DMS 273 treated with DMSO at 0.1 percent for 48 hours (cell line): ENCODE measurements at regions not wholly inside any gene's neighbourhood (a gene's known extent, or its start where the extent isn't known, plus 50 kb on each side); places are given as distances from the start of the nearest gene placed in this dataset.

Experiments used
- DNase-seq: peaks from one replicate; lab custom pipeline; 2025; lab: John Stamatoyannopoulos, UW

GRCh38 chr5:2439608-2440007, 311.9 kb downstream of the IRX2 start:
- no peak for DNase-seq

GRCh38 chr5:2433086-2433485, 318.4 kb downstream of the IRX2 start:
- DNase-seq: no peak

- DNase-seq: no peak
Measured at GRCh38 chr5:2432076-2432920, 319.2 kb downstream of the IRX2 start.

- DNase-seq: peak; percentile 98
Measured at GRCh38 chr5:2430606-2431005, 320.9 kb downstream of the IRX2 start.

- DNase-seq: no peak
Measured at GRCh38 chr5:2427983-2428382, 323.5 kb downstream of the IRX2 start.

DNA sequence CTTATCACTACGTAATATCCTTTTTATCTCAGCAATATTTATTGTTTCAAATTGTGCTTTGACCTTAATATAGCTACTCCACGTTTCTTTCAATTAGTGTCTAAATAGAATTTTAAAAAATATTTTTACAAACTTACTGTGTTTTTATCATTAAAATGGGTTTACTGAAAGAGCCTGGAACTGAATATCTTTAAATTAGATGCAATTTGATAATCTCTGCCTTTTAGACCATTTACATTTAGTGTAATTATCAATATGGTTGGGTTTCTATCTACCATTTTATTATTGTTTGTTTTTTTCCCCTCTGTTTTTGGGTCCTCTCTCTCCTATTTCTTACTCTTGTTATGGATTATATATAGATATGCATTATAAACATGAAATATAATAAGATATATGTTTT, 327.8 kb downstream of the IRX2 start:
- DNase-seq: no peak

GRCh38 chr5:2417301-2417700, 334.2 kb downstream of the IRX2 start:
- DNase-seq: no peak

DNA sequence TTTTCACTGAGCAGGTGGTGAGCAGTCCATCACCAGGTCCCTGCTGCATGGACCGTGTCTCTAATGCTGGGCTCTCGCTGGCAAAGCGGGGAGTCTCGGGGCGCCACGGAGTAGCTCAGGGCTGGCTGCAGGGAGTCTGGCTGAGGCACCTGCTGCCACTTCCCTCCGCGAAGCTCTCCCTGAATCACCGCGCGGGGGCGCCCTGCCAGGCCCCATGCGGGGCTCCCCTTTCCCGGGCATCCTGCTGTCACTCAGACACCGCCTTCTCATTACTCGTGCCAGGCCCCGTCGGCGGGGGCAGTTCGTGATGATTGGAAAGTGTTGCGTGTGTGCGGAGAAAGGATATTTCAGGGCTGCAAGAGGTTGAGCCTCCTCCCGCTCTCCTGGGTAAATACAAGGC, 335.8 kb downstream of the IRX2 start:
- no peak for DNase-seq

- DNase-seq: no peak
Measured at GRCh38 chr5:2410451-2410850, 341.0 kb downstream of the IRX2 start.

GRCh38 chr5:2403296-2403695, 348.2 kb downstream of the IRX2 start:
- no peak for DNase-seq

DNA sequence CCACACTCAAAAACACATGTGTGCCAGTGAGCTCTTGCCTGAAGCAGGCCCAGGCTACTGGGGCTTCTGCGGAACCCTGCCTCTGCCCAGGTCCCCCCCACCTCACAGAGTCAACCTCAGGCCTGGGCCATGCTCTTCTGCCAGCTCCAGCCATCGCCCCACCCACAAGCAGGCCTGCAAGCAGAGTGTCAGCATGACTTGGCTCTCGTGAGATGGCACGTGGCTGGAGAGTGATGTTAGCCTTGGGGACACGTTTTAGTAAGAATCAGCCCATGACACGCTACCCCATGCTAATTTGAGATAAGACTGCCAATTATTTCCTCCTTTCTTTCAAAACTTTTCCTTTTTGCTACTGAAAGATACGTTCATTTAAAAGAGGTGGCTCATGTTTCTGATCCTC, 351.7 kb downstream of the IRX2 start:
- no peak for DNase-seq

DNA sequence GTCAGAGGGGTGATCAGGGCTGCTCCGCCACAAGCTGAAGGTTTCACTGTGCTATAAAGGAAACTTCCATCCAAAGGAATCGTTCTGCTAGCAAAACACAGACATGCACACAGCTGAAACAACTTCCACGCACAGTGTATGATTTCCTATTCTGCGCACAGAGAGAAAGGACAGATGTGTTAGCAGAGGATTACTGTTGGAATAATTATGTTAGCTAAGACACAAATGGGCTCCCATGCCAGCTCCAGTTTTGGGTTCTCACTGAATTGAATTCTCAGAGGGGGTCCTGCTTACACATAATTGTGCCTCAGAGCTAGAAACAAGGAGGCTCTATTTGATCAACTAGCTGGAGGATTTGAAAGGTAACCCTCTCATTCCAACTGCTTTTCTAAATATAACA, 352.4 kb downstream of the IRX2 start:
- DNase-seq: no peak

- DNase-seq: no peak
Measured at GRCh38 chr5:2393556-2393955, 357.9 kb downstream of the IRX2 start.

GRCh38 chr5:2391566-2391965, 359.9 kb downstream of the IRX2 start:
- no peak for DNase-seq

DNA sequence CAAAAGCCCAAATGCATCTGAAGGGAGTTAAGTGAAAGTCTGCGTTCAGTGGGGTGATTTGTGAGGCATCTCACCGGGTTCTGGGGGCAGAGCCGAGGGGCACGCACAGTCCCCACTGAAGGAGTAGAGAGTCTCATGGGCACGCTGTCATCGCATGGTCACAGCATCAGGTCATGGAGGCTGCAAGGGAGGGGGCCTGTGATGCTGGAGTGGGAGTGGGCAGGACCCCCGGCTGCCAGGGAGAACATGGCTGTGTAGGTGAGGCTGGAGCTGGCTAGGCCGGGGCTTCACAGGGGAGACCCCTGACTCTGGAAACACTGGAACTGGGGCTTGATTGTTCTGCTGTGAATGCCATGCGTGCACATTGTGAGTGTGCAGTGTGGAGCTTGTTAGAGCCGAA, 360.5 kb downstream of the IRX2 start:
- DNase-seq: no peak

GRCh38 chr5:2388571-2388970, 362.9 kb downstream of the IRX2 start:
- no peak for DNase-seq

DNA sequence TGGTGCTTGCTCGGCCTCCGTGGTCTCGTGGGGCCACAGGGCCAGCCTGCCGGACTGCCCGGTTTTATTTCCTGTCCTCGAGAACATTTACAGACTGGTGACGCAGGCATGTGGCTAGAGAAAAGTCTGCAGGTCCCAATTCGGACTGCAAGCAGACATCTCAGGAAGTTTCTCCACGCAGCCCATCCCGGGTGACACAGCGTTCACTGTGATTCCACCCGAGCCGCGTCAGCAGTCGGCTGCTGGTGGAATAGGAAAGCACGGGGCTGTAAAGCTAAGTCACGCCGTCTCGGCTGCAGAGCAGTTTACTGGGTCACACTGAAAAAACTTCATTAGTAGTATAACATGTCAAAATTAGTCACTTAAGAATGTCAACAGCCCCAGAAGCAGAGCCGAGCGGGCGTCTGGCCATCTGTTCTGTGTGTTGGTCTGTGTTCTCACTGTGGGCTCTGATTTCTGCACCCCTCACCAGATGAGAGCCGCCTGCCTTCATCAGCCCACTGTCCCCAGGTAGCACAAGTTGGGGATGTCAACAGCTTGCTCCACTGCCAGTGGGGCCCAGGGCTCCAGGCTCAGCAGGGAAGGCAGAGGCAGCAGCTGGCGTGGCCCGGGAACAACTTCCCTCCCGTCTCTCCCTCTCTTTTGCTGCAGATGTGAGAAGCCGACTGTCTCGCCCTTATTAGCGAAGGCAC, 363.7 kb downstream of the IRX2 start:
- no peak for DNase-seq

GRCh38 chr5:2387250-2387633, 364.2 kb downstream of the IRX2 start:
- DNase-seq: no peak

GRCh38 chr5:2385818-2386217, 365.7 kb downstream of the IRX2 start:
- DNase-seq: no peak

DNA sequence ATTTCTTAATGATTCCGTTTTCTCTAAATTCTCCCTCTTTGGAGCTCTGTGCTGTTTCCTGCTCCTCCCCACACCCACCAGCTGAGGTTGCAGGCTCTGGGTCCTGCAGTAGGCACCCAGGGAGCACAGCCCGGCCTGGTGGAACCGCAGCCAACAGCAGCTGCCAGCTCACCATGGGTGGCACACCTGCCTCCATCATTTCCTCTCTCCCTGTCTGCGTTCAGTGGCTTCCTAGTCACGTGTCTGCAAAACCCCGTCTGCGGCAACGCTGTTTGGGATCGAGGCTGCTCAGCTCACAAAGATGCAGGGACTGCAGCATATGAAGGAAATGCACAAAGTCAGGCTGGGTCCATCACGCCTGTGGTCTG, 367.8 kb downstream of the IRX2 start:
- DNase-seq: no peak

GRCh38 chr5:2382776-2383697, 368.4 kb downstream of the IRX2 start:
- DNase-seq: no peak

DNA sequence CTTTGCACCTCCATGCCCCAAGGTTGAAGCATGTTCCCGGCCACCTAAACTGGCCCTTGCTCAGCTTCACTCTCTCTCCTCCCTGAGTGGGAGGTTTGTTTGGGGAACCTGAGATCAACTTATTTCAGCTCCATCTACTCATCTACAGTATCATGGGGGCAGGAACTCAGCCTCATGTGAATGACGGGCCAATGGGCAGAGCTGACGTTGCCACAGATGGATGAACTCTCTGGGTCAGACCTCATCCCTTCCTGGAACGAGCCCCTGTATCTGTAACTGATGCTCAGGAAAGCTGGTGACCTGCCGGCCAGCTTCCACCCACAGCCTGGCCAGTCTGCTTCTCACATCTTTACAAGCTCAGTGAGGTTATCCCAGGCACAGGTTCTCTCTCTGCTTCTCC, 369.6 kb downstream of the IRX2 start:
- no peak for DNase-seq

DNA sequence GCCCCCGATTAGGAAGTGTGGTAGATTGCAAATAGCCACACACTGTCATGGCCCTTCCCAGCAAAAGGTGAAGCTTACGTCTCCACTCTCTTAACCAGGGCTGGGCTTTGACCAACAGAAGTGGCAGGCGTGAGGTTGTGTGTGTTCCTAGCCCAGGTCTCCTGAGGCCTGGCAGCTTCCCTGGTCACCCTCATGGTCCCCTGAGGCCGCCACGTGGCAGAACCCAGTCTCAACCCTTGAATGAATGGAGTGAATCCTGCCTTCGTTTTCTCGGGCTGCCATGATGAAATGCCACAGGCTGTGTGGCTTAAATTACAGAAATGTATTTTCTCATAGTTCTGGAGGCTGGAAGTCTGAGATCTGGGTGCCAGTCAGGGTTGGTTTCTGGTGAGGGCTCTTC, 370.4 kb downstream of the IRX2 start:
- DNase-seq: no peak
